HG03097 (cell line): ENCODE measurements at regions not wholly inside any gene's neighbourhood (a gene's known extent, or its start where the extent isn't known, plus 50 kb on each side); places are given as distances from the start of the nearest gene placed in this dataset.
"Not testable (repeated sequence)": the region's sequence is repeated elsewhere in the genome, so short reads cannot be mapped to it uniquely, and the experiment has no call there.

Experiments used
- ATAC-seq: cut with Tn5 transposase; IDR thresholded peaks from one replicate; pipeline ENCODE4 v1.9.1; 2021; ENCODE audit not compliant: unreplicated experiment, low FRiP score

- no peak for ATAC-seq
These were observed 329.2 kb downstream of the DSC3 start for GRCh38 chr18:30713299-30713698.

- ATAC-seq, result no peak
These were observed 330.2 kb downstream of the DSC3 start for GRCh38 chr18:30712383-30712782.

- ATAC-seq, result no peak
These were observed 332.9 kb downstream of the DSC3 start for GRCh38 chr18:30709595-30709994.

GRCh38 chr18:30705943-30706342 is 336.6 kb downstream of the DSC3 start:
- ATAC-seq, result no peak

GRCh38 chr18:30698571-30698970 is 344.0 kb downstream of the DSC3 start:
- ATAC-seq, result no peak

GRCh38 chr18:30696201-30696600 is 346.3 kb downstream of the DSC3 start:
- no peak for ATAC-seq

- ATAC-seq, result no peak
These were observed 347.8 kb downstream of the DSC3 start for GRCh38 chr18:30694773-30695172.

- no peak for ATAC-seq
These were observed 353.3 kb downstream of the DSC3 start for GRCh38 chr18:30689216-30689615.

GRCh38 chr18:30687501-30687900 is 355.0 kb downstream of the DSC3 start:
- ATAC-seq, result no peak

- ATAC-seq, result no peak
These were observed 357.6 kb downstream of the DSC3 start for GRCh38 chr18:30684825-30685481.

GRCh38 chr18:30683836-30684235 is 358.7 kb downstream of the DSC3 start:
- ATAC-seq, result no peak

GRCh38 chr18:30682672-30683071 is 359.9 kb downstream of the DSC3 start:
- ATAC-seq, result no peak

- no peak for ATAC-seq
These were observed 363.1 kb downstream of the DSC3 start for GRCh38 chr18:30679285-30679930.

GRCh38 chr18:30677813-30678212 is 364.7 kb downstream of the DSC3 start:
- ATAC-seq, result not testable (repeated sequence)

- ATAC-seq, result no peak
These were observed 366.5 kb downstream of the DSC3 start for GRCh38 chr18:30676053-30676480.

- ATAC-seq, result no peak
These were observed 367.0 kb downstream of the DSC3 start for GRCh38 chr18:30675493-30675892.

GRCh38 chr18:30675072-30675471 is 367.5 kb downstream of the DSC3 start:
- no peak for ATAC-seq

GRCh38 chr18:30674596-30674995 is 367.9 kb downstream of the DSC3 start:
- no peak for ATAC-seq

GRCh38 chr18:30672439-30672838 is 370.1 kb downstream of the DSC3 start:
- not testable (repeated sequence) for ATAC-seq

- no peak for ATAC-seq
These were observed 384.2 kb downstream of the DSC3 start for GRCh38 chr18:30658306-30658705.

- no peak for ATAC-seq
These were observed 390.2 kb downstream of the DSC3 start for GRCh38 chr18:30652387-30652786.

- no peak for ATAC-seq
These were observed 392.0 kb downstream of the DSC3 start for GRCh38 chr18:30650499-30650898.
